Hepatocyte (in vitro differentiated cells): ENCODE measurements at regions not wholly inside any gene's neighbourhood (a gene's known extent, or its start where the extent isn't known, plus 50 kb on each side); places are given as distances from the start of the nearest gene placed in this dataset.

Experiments
- EZH2phosphoT487 ChIP-seq: fragments of 200-600 bp; sonication (generic); IDR thresholded peaks from one replicate; pipeline ENCODE4 v1.6.1; 2018; ENCODE audit warnings: antibody characterized with exemption, mild to moderate bottlenecking, low read depth, moderate library complexity; ENCODE audit not compliant: unreplicated experiment, severe bottlenecking
- TF ChIP-seq, protein P1 (sequence below): fragments of 200-600 bp; sonication (generic); IDR thresholded peaks from 2 replicates; pipeline ENCODE4 v1.5.1; 2016; ENCODE audit warnings: antibody characterized with exemption, mild to moderate bottlenecking; ENCODE audit not compliant: poor library complexity

DNA sequence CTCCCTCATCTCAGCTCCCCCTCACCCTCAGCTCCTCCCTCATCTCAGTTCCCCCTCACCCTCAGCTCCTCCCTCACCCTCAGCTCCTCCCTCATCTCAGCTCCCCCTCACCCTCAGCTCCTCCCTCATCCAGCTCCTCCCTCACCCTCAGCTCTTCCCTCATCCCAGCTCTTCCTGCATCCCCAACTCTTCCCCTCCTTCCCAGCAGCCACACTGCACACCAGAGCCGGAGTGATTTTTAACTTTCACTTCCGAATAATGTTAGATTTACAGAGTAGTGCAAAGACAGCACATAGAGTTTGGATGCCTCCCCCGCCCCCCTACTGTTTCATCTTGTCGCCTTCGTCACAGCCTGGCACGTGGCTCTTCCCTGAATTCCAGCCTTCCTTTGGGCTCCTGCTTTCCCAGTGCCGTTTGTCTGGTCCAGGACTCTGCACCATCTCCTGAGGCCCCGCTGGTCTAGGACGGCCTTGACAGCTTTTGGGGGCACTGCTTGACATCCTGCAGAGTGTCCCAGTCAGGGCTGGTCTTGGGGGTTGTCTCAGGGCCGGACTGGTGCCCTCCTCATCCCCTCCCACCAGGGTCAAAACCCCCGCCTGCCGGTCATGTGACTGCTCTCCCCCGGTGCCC, 110.2 kb downstream of the FAM53A start:
- TF ChIP-seq, protein P1, sequence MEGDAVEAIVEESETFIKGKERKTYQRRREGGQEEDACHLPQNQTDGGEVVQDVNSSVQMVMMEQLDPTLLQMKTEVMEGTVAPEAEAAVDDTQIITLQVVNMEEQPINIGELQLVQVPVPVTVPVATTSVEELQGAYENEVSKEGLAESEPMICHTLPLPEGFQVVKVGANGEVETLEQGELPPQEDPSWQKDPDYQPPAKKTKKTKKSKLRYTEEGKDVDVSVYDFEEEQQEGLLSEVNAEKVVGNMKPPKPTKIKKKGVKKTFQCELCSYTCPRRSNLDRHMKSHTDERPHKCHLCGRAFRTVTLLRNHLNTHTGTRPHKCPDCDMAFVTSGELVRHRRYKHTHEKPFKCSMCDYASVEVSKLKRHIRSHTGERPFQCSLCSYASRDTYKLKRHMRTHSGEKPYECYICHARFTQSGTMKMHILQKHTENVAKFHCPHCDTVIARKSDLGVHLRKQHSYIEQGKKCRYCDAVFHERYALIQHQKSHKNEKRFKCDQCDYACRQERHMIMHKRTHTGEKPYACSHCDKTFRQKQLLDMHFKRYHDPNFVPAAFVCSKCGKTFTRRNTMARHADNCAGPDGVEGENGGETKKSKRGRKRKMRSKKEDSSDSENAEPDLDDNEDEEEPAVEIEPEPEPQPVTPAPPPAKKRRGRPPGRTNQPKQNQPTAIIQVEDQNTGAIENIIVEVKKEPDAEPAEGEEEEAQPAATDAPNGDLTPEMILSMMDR = no peak
- no peak for TF ChIP-seq EZH2phosphoT487
